SHP77 (cell line): ENCODE measurements at regions not wholly inside any gene's neighbourhood (a gene's known extent, or its start where the extent isn't known, plus 50 kb on each side); places are given as distances from the start of the nearest gene placed in this dataset.

Experiments
- DNase-seq, 2 experiments: peaks; one replicate each; lab custom pipeline; 2025; lab: John Stamatoyannopoulos, UW

GRCh38 chr13:111893607-111894443 is 173.1 kb upstream of the SOX1 start:
- DNase-seq: no peak

GRCh38 chr13:111895896-111896821 is 170.8 kb upstream of the SOX1 start:
- no peak for DNase-seq

GRCh38 chr13:111897178-111897845 is 169.6 kb upstream of the SOX1 start:
- no peak for DNase-seq

GRCh38 chr13:111897846-111898215 is 169.1 kb upstream of the SOX1 start:
- DNase-seq: no peak

- DNase-seq: no peak
Observed at GRCh38 chr13:111898956-111899713, 167.8 kb upstream of the SOX1 start.

GRCh38 chr13:111899714-111900389 is 167.1 kb upstream of the SOX1 start:
- DNase-seq: no peak

GRCh38 chr13:111900390-111901131 is 166.4 kb upstream of the SOX1 start:
- no peak for DNase-seq

GRCh38 chr13:111901267-111901915 is 165.6 kb upstream of the SOX1 start:
- no peak for DNase-seq

GRCh38 chr13:111902726-111903125 is 164.2 kb upstream of the SOX1 start:
- no peak for DNase-seq

- DNase-seq: no peak
Observed at GRCh38 chr13:111903143-111903542, 163.8 kb upstream of the SOX1 start.

GRCh38 chr13:111904166-111904565 is 162.8 kb upstream of the SOX1 start:
- no peak for DNase-seq

- no peak for DNase-seq
Observed at GRCh38 chr13:111904701-111905608, 162.0 kb upstream of the SOX1 start.

DNA sequence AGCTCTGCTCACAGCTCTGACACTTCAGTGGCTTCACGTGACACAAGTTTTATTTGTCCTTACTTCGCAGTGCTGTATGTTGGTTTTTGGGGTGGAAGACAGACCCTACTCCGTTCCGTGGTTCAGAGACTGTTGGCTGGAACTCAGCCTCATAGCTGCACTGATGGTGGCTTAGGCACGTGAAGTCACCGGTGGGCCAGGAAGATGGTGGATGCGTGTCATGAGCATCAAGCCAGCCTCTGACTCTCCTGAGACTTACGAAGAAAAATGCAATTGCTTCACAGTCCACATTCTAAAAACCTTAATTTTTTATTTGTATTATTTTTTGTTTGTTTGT is 161.4 kb upstream of the SOX1 start:
- no peak for DNase-seq

GRCh38 chr13:111906306-111906705 is 160.6 kb upstream of the SOX1 start:
- no peak for DNase-seq

DNA sequence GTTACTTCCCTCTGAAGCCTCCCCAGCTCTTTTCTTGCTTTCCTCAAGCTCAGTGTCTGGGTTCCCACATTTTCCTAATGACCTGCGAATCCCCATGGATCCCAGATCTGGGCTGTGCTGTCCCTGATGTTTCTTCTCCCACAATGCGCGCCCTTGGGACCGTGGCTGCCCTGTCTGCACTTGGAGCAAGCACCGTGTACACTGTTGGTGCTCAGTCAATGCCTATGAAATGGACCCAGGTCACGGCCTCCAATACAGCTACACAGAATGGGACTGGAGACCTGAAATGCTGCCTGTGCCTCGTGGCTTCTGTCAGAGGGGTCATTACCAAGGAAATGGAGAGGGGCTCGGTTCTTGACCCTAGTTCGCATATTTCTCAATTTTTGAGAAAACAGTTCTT is 160.1 kb upstream of the SOX1 start:
- no peak for DNase-seq

- no peak for DNase-seq
Observed at GRCh38 chr13:111907341-111907880, 159.5 kb upstream of the SOX1 start.

DNA sequence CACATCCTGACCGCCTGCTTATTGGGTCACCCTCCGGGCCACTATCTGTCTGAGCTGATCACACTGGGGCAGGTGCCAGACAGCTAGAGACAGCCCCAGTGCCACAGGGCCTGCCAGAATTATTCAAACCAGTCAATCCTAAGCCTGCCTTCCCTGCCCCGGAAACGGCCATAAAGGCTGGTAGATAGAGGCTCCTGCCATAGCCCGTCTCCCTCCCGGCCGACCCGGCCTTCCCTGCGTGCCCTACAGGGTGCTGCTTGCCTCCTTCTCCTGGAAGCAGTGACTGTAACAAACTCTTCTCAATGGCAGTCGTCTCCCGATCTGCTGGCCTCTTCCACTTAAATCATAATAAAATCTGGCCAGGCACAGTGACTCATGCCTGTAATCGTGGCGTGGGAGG is 158.6 kb upstream of the SOX1 start:
- DNase-seq: no peak

DNA sequence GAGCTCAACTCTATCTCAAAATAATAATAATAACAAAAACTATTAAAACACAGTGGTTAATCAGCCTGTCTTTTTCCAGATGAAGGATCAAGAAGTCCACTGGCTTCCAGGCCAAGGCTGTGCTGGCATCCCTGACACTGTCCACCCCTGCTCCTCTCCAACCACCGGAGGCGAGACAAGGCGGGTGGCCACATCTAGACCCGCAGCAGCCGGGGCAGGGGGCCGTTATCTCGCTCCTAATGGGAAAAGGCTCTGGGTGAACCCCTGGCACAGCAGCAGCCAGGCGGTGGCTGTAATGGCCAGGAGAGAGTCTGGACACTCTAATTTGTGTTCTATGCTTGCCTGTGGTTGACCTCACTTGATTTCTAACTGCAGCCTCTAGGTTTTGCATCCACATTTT is 158.0 kb upstream of the SOX1 start:
- no peak for DNase-seq

GRCh38 chr13:111909501-111909900 is 157.4 kb upstream of the SOX1 start:
- no peak for DNase-seq
